GM23338 (cell line): ENCODE measurements at regions not wholly inside any gene's neighbourhood (a gene's known extent, or its start where the extent isn't known, plus 50 kb on each side); places are given as distances from the start of the nearest gene placed in this dataset.

Experiments
- CREB1 ChIP-seq: fragments of 250-450 bp; sonication (Bioruptor Pico); IDR thresholded peaks from 2 replicates; pipeline ENCODE4 v1.5.0; 2020; ENCODE audit warnings: low read depth, mild to moderate bottlenecking, moderate library complexity
- EZH2 ChIP-seq: fragments of 200-600 bp; sonication (generic); IDR thresholded peaks from one replicate; pipeline ENCODE4 v1.8.0; 2017; ENCODE audit warnings: antibody characterized with exemption, mild to moderate bottlenecking, low read depth; ENCODE audit not compliant: unreplicated experiment
- EZH2phosphoT487 ChIP-seq: fragments of 200-600 bp; sonication (generic); IDR thresholded peaks from one replicate; pipeline ENCODE4 v1.8.1; 2018; ENCODE audit warnings: antibody characterized with exemption; ENCODE audit not compliant: unreplicated experiment
- JUNB ChIP-seq: IDR thresholded peaks from one replicate; pipeline ENCODE4 v1.6.1; 2016; ENCODE audit warnings: antibody characterized with exemption; ENCODE audit not compliant: unreplicated experiment
- POLR2AphosphoS5 ChIP-seq: IDR thresholded peaks from 2 replicates; pipeline ENCODE4 v1.6.1; 2016; ENCODE audit warnings: antibody characterized with exemption, low read depth
- TF ChIP-seq, protein P1 (sequence below), 2 experiments: fragments of 200-600 bp in 1 of 2; sonication (generic) in 1 of 2; conservative IDR thresholded peaks; 2 replicates each; pipeline versions ENCODE4 v1.5.1 to v1.6.1; 2016 to 2017; ENCODE audit warnings: antibody characterized with exemption in 2 of 2, low read depth in 2 of 2, mild to moderate bottlenecking in 2 of 2, moderate library complexity in 1 of 2
- TF ChIP-seq, protein P2 (sequence below): IDR thresholded peaks from one replicate; pipeline ENCODE4 v1.6.1; 2018; ENCODE audit warnings: antibody characterized with exemption; ENCODE audit not compliant: unreplicated experiment

DNA sequence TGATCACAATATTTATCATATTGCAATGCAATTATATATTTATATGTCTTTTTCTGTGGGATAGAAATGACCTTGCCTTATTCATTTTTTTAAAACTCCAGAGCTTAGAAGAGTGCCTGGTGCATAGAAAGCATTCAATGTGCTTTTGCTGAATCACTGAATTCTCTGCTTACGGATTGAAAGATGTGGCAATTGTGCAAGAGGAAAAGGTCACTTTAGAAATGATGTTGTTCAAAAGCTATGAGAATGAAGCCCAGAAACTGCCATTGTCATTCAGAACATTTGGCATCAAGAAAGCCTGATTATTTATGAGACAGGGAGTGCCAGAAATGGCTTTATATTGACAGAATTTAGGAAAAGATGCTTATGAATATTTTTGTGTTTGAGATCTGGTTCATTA, 678.6 kb upstream of the CDH2 start:
- TF ChIP-seq EZH2 (no peak), EZH2phosphoT487 (no peak), POLR2AphosphoS5 (no peak), CREB1 (CRISPR knock-in tag) (no peak), JUNB (no peak)
- TF ChIP-seq, protein P1, sequence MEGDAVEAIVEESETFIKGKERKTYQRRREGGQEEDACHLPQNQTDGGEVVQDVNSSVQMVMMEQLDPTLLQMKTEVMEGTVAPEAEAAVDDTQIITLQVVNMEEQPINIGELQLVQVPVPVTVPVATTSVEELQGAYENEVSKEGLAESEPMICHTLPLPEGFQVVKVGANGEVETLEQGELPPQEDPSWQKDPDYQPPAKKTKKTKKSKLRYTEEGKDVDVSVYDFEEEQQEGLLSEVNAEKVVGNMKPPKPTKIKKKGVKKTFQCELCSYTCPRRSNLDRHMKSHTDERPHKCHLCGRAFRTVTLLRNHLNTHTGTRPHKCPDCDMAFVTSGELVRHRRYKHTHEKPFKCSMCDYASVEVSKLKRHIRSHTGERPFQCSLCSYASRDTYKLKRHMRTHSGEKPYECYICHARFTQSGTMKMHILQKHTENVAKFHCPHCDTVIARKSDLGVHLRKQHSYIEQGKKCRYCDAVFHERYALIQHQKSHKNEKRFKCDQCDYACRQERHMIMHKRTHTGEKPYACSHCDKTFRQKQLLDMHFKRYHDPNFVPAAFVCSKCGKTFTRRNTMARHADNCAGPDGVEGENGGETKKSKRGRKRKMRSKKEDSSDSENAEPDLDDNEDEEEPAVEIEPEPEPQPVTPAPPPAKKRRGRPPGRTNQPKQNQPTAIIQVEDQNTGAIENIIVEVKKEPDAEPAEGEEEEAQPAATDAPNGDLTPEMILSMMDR (conservative IDR thresholded peaks at IDR 0.05; ENCODE audit: low read depth in 2 of 2), result no peak
- TF ChIP-seq, protein P2, sequence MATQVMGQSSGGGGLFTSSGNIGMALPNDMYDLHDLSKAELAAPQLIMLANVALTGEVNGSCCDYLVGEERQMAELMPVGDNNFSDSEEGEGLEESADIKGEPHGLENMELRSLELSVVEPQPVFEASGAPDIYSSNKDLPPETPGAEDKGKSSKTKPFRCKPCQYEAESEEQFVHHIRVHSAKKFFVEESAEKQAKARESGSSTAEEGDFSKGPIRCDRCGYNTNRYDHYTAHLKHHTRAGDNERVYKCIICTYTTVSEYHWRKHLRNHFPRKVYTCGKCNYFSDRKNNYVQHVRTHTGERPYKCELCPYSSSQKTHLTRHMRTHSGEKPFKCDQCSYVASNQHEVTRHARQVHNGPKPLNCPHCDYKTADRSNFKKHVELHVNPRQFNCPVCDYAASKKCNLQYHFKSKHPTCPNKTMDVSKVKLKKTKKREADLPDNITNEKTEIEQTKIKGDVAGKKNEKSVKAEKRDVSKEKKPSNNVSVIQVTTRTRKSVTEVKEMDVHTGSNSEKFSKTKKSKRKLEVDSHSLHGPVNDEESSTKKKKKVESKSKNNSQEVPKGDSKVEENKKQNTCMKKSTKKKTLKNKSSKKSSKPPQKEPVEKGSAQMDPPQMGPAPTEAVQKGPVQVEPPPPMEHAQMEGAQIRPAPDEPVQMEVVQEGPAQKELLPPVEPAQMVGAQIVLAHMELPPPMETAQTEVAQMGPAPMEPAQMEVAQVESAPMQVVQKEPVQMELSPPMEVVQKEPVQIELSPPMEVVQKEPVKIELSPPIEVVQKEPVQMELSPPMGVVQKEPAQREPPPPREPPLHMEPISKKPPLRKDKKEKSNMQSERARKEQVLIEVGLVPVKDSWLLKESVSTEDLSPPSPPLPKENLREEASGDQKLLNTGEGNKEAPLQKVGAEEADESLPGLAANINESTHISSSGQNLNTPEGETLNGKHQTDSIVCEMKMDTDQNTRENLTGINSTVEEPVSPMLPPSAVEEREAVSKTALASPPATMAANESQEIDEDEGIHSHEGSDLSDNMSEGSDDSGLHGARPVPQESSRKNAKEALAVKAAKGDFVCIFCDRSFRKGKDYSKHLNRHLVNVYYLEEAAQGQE, result no peak
